ENCODE measurements at regions not wholly inside any gene's neighbourhood (a gene's known extent, or its start where the extent isn't known, plus 50 kb on each side); places are given as distances from the start of the nearest gene placed in this dataset.

GRCh38 chr15:38668898-38669391, 104.3 kb upstream of the RASGRP1 start:
- Histone ChIP-seq H3K27ac (ENCODE audit: low read depth, low read length, poor library complexity, severe bottlenecking) (no peak overlapping the region), H3K27me3 (replicated peaks; ENCODE audit: insufficient read depth, low read depth, low read length, poor library complexity) (peaks cover 60% of the 10 kb centered on the region), H3K4me3 (ENCODE audit: low read depth, low read length, poor library complexity, severe bottlenecking) (no peak overlapping the region), H3K36me3 (ENCODE audit: insufficient read depth, low read length, poor library complexity, severe bottlenecking) (no peaks in the 10 kb centered on the region), H3K4me1 (ENCODE audit: insufficient read depth, low read length, poor library complexity, severe bottlenecking) (peaks cover 28% of the 10 kb centered on the region), H3K9me3 (ENCODE audit: low read depth, low read length, poor library complexity, severe bottlenecking) (no peaks in the 10 kb centered on the region)
- BruUV-seq (replicated peaks) = no TSS peak
- POLR2A ChIA-PET (ENCODE audit: low non-redundant PET) = interaction anchor here (0.6 kb wide), 1 partner anchor 165 kb away, joined by 3 read pairs; no protein-coding TSS in a partner anchor
- CTCF ChIA-PET = interaction anchor here (1.7 kb wide), 1 partner anchor 31 kb away, joined by 10 read pairs; no protein-coding TSS in a partner anchor
- TF ChIP-seq CTCF (conservative IDR thresholded peaks at IDR 0.05; ENCODE audit: low read depth, low read length) (no peak), EZH2 (IDR thresholded peaks at IDR 0.05; ENCODE audit: borderline replicate concordance, low read depth, low read length, poor library complexity, severe bottlenecking) (no peak)
- intact Hi-C loops (cut with micrococcal nuclease; ENCODE audit: unreplicated experiment) = no loop called here
- peak; percentile 61 for DNase-seq (ENCODE audit: low spot score)

- no peaks in the 10 kb centered on the region for H3K9me3 ChIP-seq (ENCODE audit: low read depth, low read length, poor library complexity, severe bottlenecking)
- TF ChIP-seq CTCF (conservative IDR thresholded peaks at IDR 0.05; ENCODE audit: low read depth, low read length) (no peak), EZH2 (IDR thresholded peaks at IDR 0.05; ENCODE audit: borderline replicate concordance, low read depth, low read length, poor library complexity, severe bottlenecking) (no peak)
- no peak for DNase-seq (ENCODE audit: low spot score)
- ChIA-PET CTCF (no interaction called here), POLR2A (ENCODE audit: low non-redundant PET) (no interaction called here)
- no peak overlapping the region for H3K27ac ChIP-seq (ENCODE audit: low read depth, low read length, poor library complexity, severe bottlenecking)
- peaks cover 55% of the 10 kb centered on the region for H3K27me3 ChIP-seq (replicated peaks; ENCODE audit: insufficient read depth, low read depth, low read length, poor library complexity)
- no TSS peak for BruUV-seq (replicated peaks)
- H3K36me3 ChIP-seq (ENCODE audit: insufficient read depth, low read length, poor library complexity, severe bottlenecking) = no peaks in the 10 kb centered on the region
- peaks cover 28% of the 10 kb centered on the region for H3K4me1 ChIP-seq (ENCODE audit: insufficient read depth, low read length, poor library complexity, severe bottlenecking)
- no peak overlapping the region for H3K4me3 ChIP-seq (ENCODE audit: low read depth, low read length, poor library complexity, severe bottlenecking)
- intact Hi-C loops (cut with micrococcal nuclease; ENCODE audit: unreplicated experiment) = no loop called here
These were observed 105.8 kb upstream of the RASGRP1 start for GRCh38 chr15:38670128-38671005.

DNA sequence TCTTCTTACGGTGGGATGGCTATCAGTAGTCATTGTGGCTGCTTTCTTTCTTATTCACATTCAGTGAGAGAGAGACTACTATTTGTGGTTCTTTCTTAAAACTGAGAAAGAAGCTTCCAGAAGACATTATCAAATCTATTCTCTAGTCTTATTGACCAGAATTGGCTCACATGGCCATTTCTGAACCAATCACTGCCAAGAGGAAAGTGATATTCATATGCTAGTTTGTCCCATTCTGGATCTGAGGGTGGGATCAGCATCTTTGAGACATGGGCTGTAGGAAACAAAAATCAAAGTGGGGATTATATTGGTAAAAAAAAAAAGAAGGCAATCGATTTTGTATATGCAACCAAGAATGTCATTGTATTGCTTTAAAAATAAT, 106.4 kb upstream of the RASGRP1 start:
- no peak overlapping the region for H3K4me3 ChIP-seq (ENCODE audit: low read depth, low read length, poor library complexity, severe bottlenecking)
- intact Hi-C loops (cut with micrococcal nuclease; ENCODE audit: unreplicated experiment) = no loop called here
- CTCF ChIA-PET = no interaction called here

More for the DNA sequence above, 106.4 kb upstream of the RASGRP1 start:
- no peaks in the 10 kb centered on the region for H3K9me3 ChIP-seq (ENCODE audit: low read depth, low read length, poor library complexity, severe bottlenecking)
- no peak for DNase-seq (ENCODE audit: low spot score)
- no peak for TF ChIP-seq EZH2 (IDR thresholded peaks at IDR 0.05; ENCODE audit: borderline replicate concordance, low read depth, low read length, poor library complexity, severe bottlenecking)
- TF ChIP-seq CTCF (conservative IDR thresholded peaks at IDR 0.05; ENCODE audit: low read depth, low read length) = no peak
- H3K4me1 ChIP-seq (ENCODE audit: insufficient read depth, low read length, poor library complexity, severe bottlenecking) = peaks cover 28% of the 10 kb centered on the region
- H3K27ac ChIP-seq (ENCODE audit: low read depth, low read length, poor library complexity, severe bottlenecking) = no peak overlapping the region
- H3K27me3 ChIP-seq (replicated peaks; ENCODE audit: insufficient read depth, low read depth, low read length, poor library complexity) = peaks cover 54% of the 10 kb centered on the region
- POLR2A ChIA-PET (ENCODE audit: low non-redundant PET) = no interaction called here
- BruUV-seq (replicated peaks) = no TSS peak
- no peaks in the 10 kb centered on the region for H3K36me3 ChIP-seq (ENCODE audit: insufficient read depth, low read length, poor library complexity, severe bottlenecking)
